Mucosa of descending colon (tissue), 3 donors: ENCODE measurements at regions not wholly inside any gene's neighbourhood (a gene's known extent, or its start where the extent isn't known, plus 50 kb on each side); places are given as distances from the start of the nearest gene placed in this dataset.
"Not testable (repeated sequence)": the region's sequence is repeated elsewhere in the genome, so short reads cannot be mapped to it uniquely, and the experiment has no call there.

Source experiments
- ATAC-seq: fragments of 200-7000 bp; cut with Tn5 transposase; one replicate; pipeline ENCODE4 v1.9.1; 2020; ENCODE audit warnings: mild to moderate bottlenecking, moderate library complexity
- DNase-seq, 3 donors: peaks; one replicate each; pipeline ENCODE4 v3.0.0-alpha.2; 2020
- H3K36me3 ChIP-seq: fragments of 200-600 bp; one replicate; pipeline ENCODE4 v1.8.0; 2021; ENCODE audit warnings: low read depth, mild to moderate bottlenecking
- H3K4me1 ChIP-seq: fragments of 200-600 bp; one replicate; pipeline ENCODE4 v1.8.0; 2021; ENCODE audit warnings: low read depth, mild to moderate bottlenecking
- H3K4me3 ChIP-seq: fragments of 200-600 bp; one replicate; pipeline ENCODE4 v1.8.0; 2021; ENCODE audit warnings: mild to moderate bottlenecking
- H3K9me3 ChIP-seq: fragments of 200-600 bp; one replicate; pipeline ENCODE4 v1.8.0; 2021; ENCODE audit warnings: mild to moderate bottlenecking
- intact Hi-C, 2 donors: fragments of 100-400 bp; cut with DNase I in 1 of 2; cut with micrococcal nuclease in 1 of 2; formaldehyde crosslinking; loops; one replicate each; pipeline versions ENCODE4 v1.11.0 to v1.11.1; 2022; cut with DNase I, micrococcal nuclease
- TF ChIP-seq, protein P1 (sequence below): fragments of 200-600 bp; IDR thresholded peaks from one replicate; pipeline ENCODE4 v1.8.0; 2022; ENCODE audit warnings: antibody characterized with exemption, mild to moderate bottlenecking
- donor health status: DM: no; HTN: no; CAD: no; lungs with moderate emphysema.
- donor health status: DM: no; HTN: no; CAD: no.
- donor health status: DM: no; HTN: yes; CAD: no.

- DNase-seq = no peak
- ATAC-seq = no peak
- peaks cover 10% of the 10 kb centered on the region for H3K9me3 ChIP-seq
- no peaks in the 10 kb centered on the region for H3K36me3 ChIP-seq
- intact Hi-C loops = no loop called here
- no peaks in the 10 kb centered on the region for H3K4me1 ChIP-seq
- no peak overlapping the region for H3K4me3 ChIP-seq
- TF ChIP-seq, protein P1, sequence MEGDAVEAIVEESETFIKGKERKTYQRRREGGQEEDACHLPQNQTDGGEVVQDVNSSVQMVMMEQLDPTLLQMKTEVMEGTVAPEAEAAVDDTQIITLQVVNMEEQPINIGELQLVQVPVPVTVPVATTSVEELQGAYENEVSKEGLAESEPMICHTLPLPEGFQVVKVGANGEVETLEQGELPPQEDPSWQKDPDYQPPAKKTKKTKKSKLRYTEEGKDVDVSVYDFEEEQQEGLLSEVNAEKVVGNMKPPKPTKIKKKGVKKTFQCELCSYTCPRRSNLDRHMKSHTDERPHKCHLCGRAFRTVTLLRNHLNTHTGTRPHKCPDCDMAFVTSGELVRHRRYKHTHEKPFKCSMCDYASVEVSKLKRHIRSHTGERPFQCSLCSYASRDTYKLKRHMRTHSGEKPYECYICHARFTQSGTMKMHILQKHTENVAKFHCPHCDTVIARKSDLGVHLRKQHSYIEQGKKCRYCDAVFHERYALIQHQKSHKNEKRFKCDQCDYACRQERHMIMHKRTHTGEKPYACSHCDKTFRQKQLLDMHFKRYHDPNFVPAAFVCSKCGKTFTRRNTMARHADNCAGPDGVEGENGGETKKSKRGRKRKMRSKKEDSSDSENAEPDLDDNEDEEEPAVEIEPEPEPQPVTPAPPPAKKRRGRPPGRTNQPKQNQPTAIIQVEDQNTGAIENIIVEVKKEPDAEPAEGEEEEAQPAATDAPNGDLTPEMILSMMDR = no peak
These were observed 240.9 kb upstream of the CADM2 start for GRCh38 chr3:84717894-84718293.

DNA sequence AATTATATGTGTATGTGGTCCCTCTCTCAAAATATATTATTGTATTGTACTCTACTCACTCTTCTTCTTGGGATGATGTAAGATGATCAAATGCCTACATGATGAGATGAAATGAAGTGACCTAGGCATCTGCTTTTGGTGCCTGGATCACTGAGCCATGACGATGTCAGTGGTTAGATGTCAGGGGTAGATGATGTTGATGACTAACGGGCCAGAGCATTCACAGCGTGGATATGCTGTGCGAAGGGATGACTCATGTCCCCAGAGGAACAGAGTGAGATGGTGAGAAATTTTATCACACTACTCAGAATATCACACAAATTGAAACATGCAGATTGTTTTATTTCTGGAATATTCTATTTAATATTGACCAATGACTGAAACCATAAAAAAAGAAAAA is 233.9 kb upstream of the CADM2 start:
- H3K4me1 ChIP-seq = no peaks in the 10 kb centered on the region
- intact Hi-C loops = no loop called here
- ATAC-seq (no peak), DNase-seq (no peak)
- no peak overlapping the region for H3K4me3 ChIP-seq
- TF ChIP-seq, protein P1 = no peak
- no peaks in the 10 kb centered on the region for H3K36me3 ChIP-seq
- H3K9me3 ChIP-seq = peaks cover 8% of the 10 kb centered on the region

GRCh38 chr3:84727616-84728015 is 231.2 kb upstream of the CADM2 start:
- H3K9me3 ChIP-seq = peaks cover 8% of the 10 kb centered on the region
- ATAC-seq = no peak
- no peak for DNase-seq
- no peaks in the 10 kb centered on the region for H3K36me3 ChIP-seq
- TF ChIP-seq, protein P1 = no peak
- no peaks in the 10 kb centered on the region for H3K4me1 ChIP-seq
- H3K4me3 ChIP-seq = no peak overlapping the region
- intact Hi-C loops = no loop called here

DNA sequence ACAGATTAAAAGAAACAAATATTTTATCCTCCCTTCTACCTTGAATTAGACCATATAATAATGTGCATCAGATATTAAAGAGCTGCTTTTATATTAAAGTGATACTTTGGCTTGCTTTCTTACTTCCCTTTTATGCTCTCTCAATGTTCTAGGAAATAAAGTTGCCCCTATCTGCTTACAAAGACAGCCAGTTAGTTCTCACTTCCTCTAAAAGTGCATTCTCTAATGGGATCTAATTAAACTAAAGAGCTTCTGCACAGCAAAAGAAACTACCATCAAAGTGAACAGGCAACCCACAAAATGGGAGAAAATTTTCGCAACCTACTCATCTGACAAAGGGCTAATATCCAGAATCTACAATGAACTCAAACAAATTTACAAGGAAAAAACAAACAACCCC is 224.1 kb upstream of the CADM2 start:
- DNase-seq, H3K9me3 ChIP-seq, H3K4me1 ChIP-seq, ATAC-seq, H3K36me3 ChIP-seq, H3K4me3 ChIP-seq, intact Hi-C loops: not testable (repeated sequence)

GRCh38 chr3:84738086-84738485 is 220.7 kb upstream of the CADM2 start:
- TF ChIP-seq, protein P1 = no peak
- no peaks in the 10 kb centered on the region for H3K9me3 ChIP-seq
- DNase-seq (no peak), ATAC-seq (no peak)
- intact Hi-C loops = no loop called here
- H3K36me3 ChIP-seq = no peaks in the 10 kb centered on the region
- no peak overlapping the region for H3K4me3 ChIP-seq
- no peaks in the 10 kb centered on the region for H3K4me1 ChIP-seq

- H3K9me3 ChIP-seq = no peaks in the 10 kb centered on the region
- intact Hi-C loops = no loop called here
- TF ChIP-seq, protein P1 = no peak
- no peaks in the 10 kb centered on the region for H3K4me1 ChIP-seq
- no peak overlapping the region for H3K4me3 ChIP-seq
- no peak for DNase-seq
- ATAC-seq = no peak
- no peaks in the 10 kb centered on the region for H3K36me3 ChIP-seq
These were observed 215.8 kb upstream of the CADM2 start for GRCh38 chr3:84742915-84743425.
